Neural progenitor cell (in vitro differentiated cells): ENCODE measurements at regions not wholly inside any gene's neighbourhood (a gene's known extent, or its start where the extent isn't known, plus 50 kb on each side); places are given as distances from the start of the nearest gene placed in this dataset.

ENCODE experiments used
- EZH2 ChIP-seq: fragments of 200-600 bp; sonication (generic); IDR thresholded peaks from 2 replicates; pipeline ENCODE4 v1.6.1; 2017; ENCODE audit warnings: antibody characterized with exemption, mild to moderate bottlenecking, moderate library complexity
- TF ChIP-seq, protein P1 (sequence below): fragments of 200-600 bp; sonication (generic); IDR thresholded peaks from 2 replicates; pipeline ENCODE4 v1.5.1; 2017; ENCODE audit warnings: antibody characterized with exemption, mild to moderate bottlenecking

DNA sequence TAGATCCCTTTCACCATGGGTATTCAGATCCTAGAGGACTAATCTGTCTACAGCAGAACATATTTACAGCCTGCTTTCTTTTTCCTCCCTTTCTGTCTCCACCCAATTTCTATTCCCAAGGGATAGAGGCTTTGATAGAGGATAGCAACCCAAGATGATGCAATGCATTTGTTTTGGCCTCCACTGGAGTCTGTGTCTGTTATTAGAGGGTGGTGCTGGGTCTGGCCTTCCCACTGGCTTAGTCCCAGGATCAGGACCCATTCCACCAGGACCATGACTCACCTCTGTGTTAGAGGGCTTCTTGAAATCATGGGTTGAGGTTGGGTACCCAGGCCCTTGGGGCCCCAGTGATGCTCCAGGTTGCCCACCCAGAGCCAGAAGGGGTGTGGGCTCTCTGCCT, 239.7 kb upstream of the TNP1 start:
- TF ChIP-seq, protein P1, sequence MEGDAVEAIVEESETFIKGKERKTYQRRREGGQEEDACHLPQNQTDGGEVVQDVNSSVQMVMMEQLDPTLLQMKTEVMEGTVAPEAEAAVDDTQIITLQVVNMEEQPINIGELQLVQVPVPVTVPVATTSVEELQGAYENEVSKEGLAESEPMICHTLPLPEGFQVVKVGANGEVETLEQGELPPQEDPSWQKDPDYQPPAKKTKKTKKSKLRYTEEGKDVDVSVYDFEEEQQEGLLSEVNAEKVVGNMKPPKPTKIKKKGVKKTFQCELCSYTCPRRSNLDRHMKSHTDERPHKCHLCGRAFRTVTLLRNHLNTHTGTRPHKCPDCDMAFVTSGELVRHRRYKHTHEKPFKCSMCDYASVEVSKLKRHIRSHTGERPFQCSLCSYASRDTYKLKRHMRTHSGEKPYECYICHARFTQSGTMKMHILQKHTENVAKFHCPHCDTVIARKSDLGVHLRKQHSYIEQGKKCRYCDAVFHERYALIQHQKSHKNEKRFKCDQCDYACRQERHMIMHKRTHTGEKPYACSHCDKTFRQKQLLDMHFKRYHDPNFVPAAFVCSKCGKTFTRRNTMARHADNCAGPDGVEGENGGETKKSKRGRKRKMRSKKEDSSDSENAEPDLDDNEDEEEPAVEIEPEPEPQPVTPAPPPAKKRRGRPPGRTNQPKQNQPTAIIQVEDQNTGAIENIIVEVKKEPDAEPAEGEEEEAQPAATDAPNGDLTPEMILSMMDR: no peak
- no peak for TF ChIP-seq EZH2
